Neural cell (in vitro differentiated cells): ENCODE measurements at regions not wholly inside any gene's neighbourhood (a gene's known extent, or its start where the extent isn't known, plus 50 kb on each side); places are given as distances from the start of the nearest gene placed in this dataset.

ENCODE experiments used
- H2AFZ ChIP-seq: fragments of 200-600, 300-800 bp; sonication (generic), shearing (Covaris generic); 2 replicates; pipeline ENCODE4 v1.6.0; 2014; ENCODE audit warnings: low read depth, mild to moderate bottlenecking, antibody characterized with exemption, low read length, moderate library complexity
- H3F3A ChIP-seq: fragments of 200-600 bp; shearing (Covaris generic); 2 replicates; pipeline ENCODE4 v1.6.1; 2016; ENCODE audit warnings: mild to moderate bottlenecking, moderate library complexity, mixed read lengths, antibody characterized with exemption, low read length; ENCODE audit not compliant: insufficient read depth, poor library complexity, severe bottlenecking
- H3K27ac ChIP-seq: fragments of 200-600, 300-800 bp; sonication (generic), shearing (Covaris generic); 2 replicates; pipeline ENCODE4 v1.5.1; 2014; ENCODE audit warnings: mild to moderate bottlenecking, low read length, moderate library complexity
- H3K27me3 ChIP-seq: fragments of 300-800, 200-600 bp; sonication (generic), shearing (Covaris generic); 2 replicates; pipeline ENCODE4 v1.6.0; 2014; ENCODE audit warnings: mild to moderate bottlenecking, low read depth, low read length, moderate library complexity; ENCODE audit not compliant: insufficient read depth
- H3K36me3 ChIP-seq: fragments of 300-800, 200-600 bp; sonication (generic), shearing (Covaris generic); 2 replicates; pipeline ENCODE4 v1.5.1; 2014; ENCODE audit warnings: mild to moderate bottlenecking, antibody characterized with exemption, low read length, moderate library complexity; ENCODE audit not compliant: insufficient read depth
- H3K4me2 ChIP-seq: fragments of 300-800, 200-600 bp; sonication (generic), shearing (Covaris generic); 2 replicates; pipeline ENCODE4 v1.6.0; 2014; ENCODE audit warnings: mild to moderate bottlenecking, low read length
- H3K4me3 ChIP-seq: fragments of 300-800, 200-600 bp; sonication (generic), shearing (Covaris generic); 2 replicates; pipeline ENCODE4 v1.5.1; 2014; ENCODE audit warnings: mild to moderate bottlenecking, low read length, moderate library complexity
- H3K79me2 ChIP-seq: fragments of 200-600 bp; shearing (Covaris generic); replicated peaks from 2 replicates; pipeline ENCODE4 v1.6.0; 2014; ENCODE audit warnings: mild to moderate bottlenecking, low read length, moderate library complexity; ENCODE audit not compliant: insufficient read depth
- H3K9ac ChIP-seq: fragments of 300-800, 200-600 bp; sonication (generic), shearing (Covaris generic); 2 replicates; pipeline ENCODE4 v1.6.1; 2016; ENCODE audit warnings: mild to moderate bottlenecking, low read length, mixed read lengths
- H3K9me2 ChIP-seq: fragments of 200-600 bp; shearing (Covaris generic); 2 replicates; pipeline ENCODE4 v1.6.1; 2016; ENCODE audit warnings: mild to moderate bottlenecking, low read length, mixed read lengths; ENCODE audit not compliant: insufficient read depth
- H3K9me3 ChIP-seq: fragments of 200-600, 300-800 bp; sonication (generic), shearing (Covaris generic); 2 replicates; pipeline ENCODE4 v1.6.1; 2016; ENCODE audit warnings: mild to moderate bottlenecking, mixed run types, low read length, moderate library complexity, mixed read lengths
- H4K20me1 ChIP-seq: fragments of 200-600 bp; shearing (Covaris generic); 2 replicates; pipeline ENCODE4 v1.6.1; 2016; ENCODE audit warnings: mild to moderate bottlenecking, mixed run types; ENCODE audit not compliant: insufficient read depth
- CTCF ChIP-seq: fragments of 450-650 bp; IDR thresholded peaks from 2 replicates; pipeline ENCODE4 v1.5.1; 2014; ENCODE audit warnings: antibody characterized with exemption, mild to moderate bottlenecking, moderate library complexity; ENCODE audit not compliant: poor library complexity, severe bottlenecking
- EP300 ChIP-seq: fragments of 450-650 bp; conservative IDR thresholded peaks from 2 replicates; pipeline ENCODE4 v1.6.1; 2014; ENCODE audit warnings: antibody characterized with exemption, mild to moderate bottlenecking, moderate library complexity; ENCODE audit not compliant: poor library complexity, severe bottlenecking
- EZH2 ChIP-seq: fragments of 200-600, 300-800 bp; shearing (Covaris generic), sonication (generic); IDR thresholded peaks from 2 replicates; pipeline ENCODE4 v1.6.1; 2014; ENCODE audit warnings: antibody characterized with exemption, low read length, borderline replicate concordance, mild to moderate bottlenecking; ENCODE audit not compliant: insufficient read depth, poor library complexity, severe bottlenecking
- MXI1 ChIP-seq: fragments of 450-650 bp; conservative IDR thresholded peaks from 2 replicates; pipeline ENCODE4 v1.6.1; 2014; ENCODE audit warnings: antibody characterized with exemption, mild to moderate bottlenecking; ENCODE audit not compliant: poor library complexity, severe bottlenecking
- POLR2AphosphoS5 ChIP-seq: IDR thresholded peaks from 2 replicates; pipeline ENCODE4 v1.6.1; 2012
- RAD21 ChIP-seq: fragments of 450-650 bp; conservative IDR thresholded peaks from 2 replicates; pipeline ENCODE4 v1.6.1; 2014; ENCODE audit warnings: antibody characterized with exemption, mild to moderate bottlenecking, moderate library complexity
- REST ChIP-seq: IDR thresholded peaks from 2 replicates; pipeline ENCODE4 v1.6.1; 2012; ENCODE audit warnings: borderline replicate concordance
- SMC3 ChIP-seq: fragments of 450-650 bp; conservative IDR thresholded peaks from 2 replicates; pipeline ENCODE4 v1.6.1; 2014; ENCODE audit warnings: antibody characterized with exemption, mild to moderate bottlenecking, moderate library complexity; ENCODE audit not compliant: poor library complexity
- TAF1 ChIP-seq: IDR thresholded peaks from 2 replicates; pipeline ENCODE4 v1.6.1; 2012; ENCODE audit warnings: low read depth

- no peak for TF ChIP-seq EZH2
Observed at GRCh38 chr5:60101573-60101972, 208.0 kb upstream of the PDE4D start (continued).

- H3K27me3 ChIP-seq, result no peaks in the 10 kb centered on the region
- H2AFZ ChIP-seq, result no peak overlapping the region
- no peak overlapping the region for H3K9ac ChIP-seq
- no peaks in the 10 kb centered on the region for H4K20me1 ChIP-seq
- H3F3A ChIP-seq, result no peaks in the 10 kb centered on the region
- TF ChIP-seq MXI1 (no peak), TAF1 (no peak), SMC3 (no peak), RAD21 (no peak), EP300 (no peak), REST (no peak)
- no peak overlapping the region for H3K4me2 ChIP-seq
- no peaks in the 10 kb centered on the region for H3K9me2 ChIP-seq
- H3K4me3 ChIP-seq, result no peak overlapping the region
- no peaks in the 10 kb centered on the region for H3K79me2 ChIP-seq
- no peaks in the 10 kb centered on the region for H3K9me3 ChIP-seq
- no peaks in the 10 kb centered on the region for H3K36me3 ChIP-seq
- H3K27ac ChIP-seq, result no peak overlapping the region
Observed at GRCh38 chr5:60092671-60093422, 199.3 kb upstream of the PDE4D start.

GRCh38 chr5:60086583-60086982, 193.1 kb upstream of the PDE4D start:
- no peaks in the 10 kb centered on the region for H3F3A ChIP-seq
- no peaks in the 10 kb centered on the region for H4K20me1 ChIP-seq
- TF ChIP-seq SMC3 (no peak), EP300 (no peak), EZH2 (no peak), MXI1 (no peak), POLR2AphosphoS5 (no peak), TAF1 (no peak), RAD21 (no peak)
- H2AFZ ChIP-seq, result no peak overlapping the region
- H3K9ac ChIP-seq, result no peak overlapping the region
- H3K79me2 ChIP-seq, result no peaks in the 10 kb centered on the region
- H3K27me3 ChIP-seq, result no peaks in the 10 kb centered on the region
- no peaks in the 10 kb centered on the region for H3K9me2 ChIP-seq
- no peaks in the 10 kb centered on the region for H3K36me3 ChIP-seq
- H3K4me3 ChIP-seq, result no peak overlapping the region
- H3K27ac ChIP-seq, result no peak overlapping the region
- H3K4me2 ChIP-seq, result no peak overlapping the region
- H3K9me3 ChIP-seq, result no peaks in the 10 kb centered on the region

- H3K4me2 ChIP-seq, result no peak overlapping the region
- H3K9me2 ChIP-seq, result no peaks in the 10 kb centered on the region
- no peaks in the 10 kb centered on the region for H3K9me3 ChIP-seq
- H3K36me3 ChIP-seq, result no peaks in the 10 kb centered on the region
- H4K20me1 ChIP-seq, result no peaks in the 10 kb centered on the region
- H3K27ac ChIP-seq, result no peak overlapping the region
- H3K27me3 ChIP-seq, result no peaks in the 10 kb centered on the region
- no peak overlapping the region for H3K9ac ChIP-seq
- no peak overlapping the region for H3K4me3 ChIP-seq
- no peaks in the 10 kb centered on the region for H3K79me2 ChIP-seq
- no peaks in the 10 kb centered on the region for H3F3A ChIP-seq
- H2AFZ ChIP-seq, result no peak overlapping the region
- TF ChIP-seq POLR2AphosphoS5 (no peak), TAF1 (no peak), CTCF (no peak), SMC3 (no peak), RAD21 (no peak), EZH2 (no peak), EP300 (no peak)
Observed at GRCh38 chr5:60084226-60084625, 190.7 kb upstream of the PDE4D start.
